ENCODE measurements at regions not wholly inside any gene's neighbourhood (a gene's known extent, or its start where the extent isn't known, plus 50 kb on each side); places are given as distances from the start of the nearest gene placed in this dataset.

GRCh38 chr14:66165337-66165736, 320.8 kb upstream of the CCDC196 start:
- Histone ChIP-seq H3K4me3 (no peak overlapping the region), H3F3A (ENCODE audit: low read depth) (no peaks in the 10 kb centered on the region), H3K9me3 (ENCODE audit: low read depth) (no peaks in the 10 kb centered on the region), H3K9ac (no peak overlapping the region), H2AFZ (replicated peaks) (no peak overlapping the region), H3K27me3 (no peaks in the 10 kb centered on the region), H4K20me1 (ENCODE audit: low read depth) (no peaks in the 10 kb centered on the region), H3K36me3 (no peaks in the 10 kb centered on the region), H3K27ac (no peak overlapping the region), H3K4me1 (no peaks in the 10 kb centered on the region), H3K4me2 (no peak overlapping the region), H3K79me2 (ENCODE audit: low read depth) (no peaks in the 10 kb centered on the region)
- Mint-ChIP-seq H3K27me3 (ENCODE audit: insufficient read depth, low read depth) (peaks cover 3% of the 10 kb centered on the region), H3K4me1 (no peaks in the 10 kb centered on the region), H3K36me3 (no peaks in the 10 kb centered on the region), H3K27ac (no peak overlapping the region), H3K4me3 (no peak overlapping the region), H3K9me3 (no peaks in the 10 kb centered on the region)
- TF ChIP-seq, protein P1, sequence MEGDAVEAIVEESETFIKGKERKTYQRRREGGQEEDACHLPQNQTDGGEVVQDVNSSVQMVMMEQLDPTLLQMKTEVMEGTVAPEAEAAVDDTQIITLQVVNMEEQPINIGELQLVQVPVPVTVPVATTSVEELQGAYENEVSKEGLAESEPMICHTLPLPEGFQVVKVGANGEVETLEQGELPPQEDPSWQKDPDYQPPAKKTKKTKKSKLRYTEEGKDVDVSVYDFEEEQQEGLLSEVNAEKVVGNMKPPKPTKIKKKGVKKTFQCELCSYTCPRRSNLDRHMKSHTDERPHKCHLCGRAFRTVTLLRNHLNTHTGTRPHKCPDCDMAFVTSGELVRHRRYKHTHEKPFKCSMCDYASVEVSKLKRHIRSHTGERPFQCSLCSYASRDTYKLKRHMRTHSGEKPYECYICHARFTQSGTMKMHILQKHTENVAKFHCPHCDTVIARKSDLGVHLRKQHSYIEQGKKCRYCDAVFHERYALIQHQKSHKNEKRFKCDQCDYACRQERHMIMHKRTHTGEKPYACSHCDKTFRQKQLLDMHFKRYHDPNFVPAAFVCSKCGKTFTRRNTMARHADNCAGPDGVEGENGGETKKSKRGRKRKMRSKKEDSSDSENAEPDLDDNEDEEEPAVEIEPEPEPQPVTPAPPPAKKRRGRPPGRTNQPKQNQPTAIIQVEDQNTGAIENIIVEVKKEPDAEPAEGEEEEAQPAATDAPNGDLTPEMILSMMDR (IDR thresholded peaks at IDR 0.05), result no peak
- no peak for TF ChIP-seq EZH2 (IDR thresholded peaks at IDR 0.05)
- no peak for TF ChIP-seq EZH2phosphoT487 (IDR thresholded peaks at IDR 0.05)
- DNase-seq (ENCODE audit: low spot score), result no peak

GRCh38 chr14:66174453-66174891, 311.7 kb upstream of the CCDC196 start:
- H3K27me3 ChIP-seq, result no peaks in the 10 kb centered on the region
- H2AFZ ChIP-seq (replicated peaks), result peak overlapping the region; percentile 36

GRCh38 chr14:66177935-66178334, 308.2 kb upstream of the CCDC196 start:
- Histone ChIP-seq H3K4me3 (no peak overlapping the region), H3K27me3 (no peaks in the 10 kb centered on the region), H4K20me1 (ENCODE audit: low read depth) (no peaks in the 10 kb centered on the region), H3K9ac (no peak overlapping the region), H3F3A (ENCODE audit: low read depth) (no peaks in the 10 kb centered on the region), H3K79me2 (ENCODE audit: low read depth) (no peaks in the 10 kb centered on the region), H3K4me2 (no peak overlapping the region), H3K9me3 (ENCODE audit: low read depth) (no peaks in the 10 kb centered on the region), H2AFZ (replicated peaks) (no peak overlapping the region), H3K27ac (no peak overlapping the region), H3K36me3 (no peaks in the 10 kb centered on the region), H3K4me1 (peaks cover 8% of the 10 kb centered on the region)
- TF ChIP-seq EZH2phosphoT487 (IDR thresholded peaks at IDR 0.05) (no peak), EZH2 (IDR thresholded peaks at IDR 0.05) (no peak)
- TF ChIP-seq, protein P1 (IDR thresholded peaks at IDR 0.05), result no peak
- Mint-ChIP-seq H3K27me3 (ENCODE audit: insufficient read depth, low read depth) (no peaks in the 10 kb centered on the region), H3K36me3 (no peaks in the 10 kb centered on the region), H3K27ac (no peak overlapping the region), H3K4me3 (no peak overlapping the region), H3K4me1 (peaks cover 8% of the 10 kb centered on the region), H3K9me3 (no peaks in the 10 kb centered on the region)
- no peak for DNase-seq (ENCODE audit: low spot score)

More at GRCh38 chr14:66174453-66174891, 311.7 kb upstream of the CCDC196 start:
- Histone ChIP-seq H3K9ac (no peak overlapping the region), H3K9me3 (ENCODE audit: low read depth) (no peaks in the 10 kb centered on the region), H3F3A (ENCODE audit: low read depth) (no peaks in the 10 kb centered on the region), H3K4me1 (peaks cover 8% of the 10 kb centered on the region), H4K20me1 (ENCODE audit: low read depth) (no peaks in the 10 kb centered on the region), H3K4me2 (no peak overlapping the region), H3K4me3 (no peak overlapping the region), H3K27ac (no peak overlapping the region), H3K36me3 (no peaks in the 10 kb centered on the region), H3K79me2 (ENCODE audit: low read depth) (no peaks in the 10 kb centered on the region)
- no peaks in the 10 kb centered on the region for H3K9me3 Mint-ChIP-seq
- no peaks in the 10 kb centered on the region for H3K36me3 Mint-ChIP-seq
- H3K27ac Mint-ChIP-seq, result no peak overlapping the region
- no peak overlapping the region for H3K4me3 Mint-ChIP-seq
- peaks cover 8% of the 10 kb centered on the region for H3K4me1 Mint-ChIP-seq
- no peak for DNase-seq (ENCODE audit: low spot score)
- no peaks in the 10 kb centered on the region for H3K27me3 Mint-ChIP-seq (ENCODE audit: insufficient read depth, low read depth)
- TF ChIP-seq EZH2phosphoT487 (IDR thresholded peaks at IDR 0.05) (no peak), EZH2 (IDR thresholded peaks at IDR 0.05) (no peak)
- TF ChIP-seq, protein P1 (IDR thresholded peaks at IDR 0.05), result no peak

All from neural progenitor cell (in vitro differentiated cells).